ENCODE measurements at regions not wholly inside any gene's neighbourhood (a gene's known extent, or its start where the extent isn't known, plus 50 kb on each side); places are given as distances from the start of the nearest gene placed in this dataset.

- ATAC-seq (ENCODE audit: low FRiP score) (no peak), DNase-seq (ENCODE audit: low spot score) (no peak)
- TF ChIP-seq CTCF (IDR thresholded peaks at IDR 0.05): no peak
Measured at GRCh38 chr5:141800617-141801016, 77.6 kb downstream of the PCDH1 start.

- TF ChIP-seq CTCF (IDR thresholded peaks at IDR 0.05): no peak
- DNase-seq (ENCODE audit: low spot score) (no peak), ATAC-seq (ENCODE audit: low FRiP score) (no peak)
Measured at GRCh38 chr5:141799507-141800167, 78.6 kb downstream of the PCDH1 start.

GRCh38 chr5:141797425-141797824 lies 80.8 kb downstream of the PCDH1 start:
- no peak for TF ChIP-seq CTCF (IDR thresholded peaks at IDR 0.05)
- no peak for DNase-seq (ENCODE audit: low spot score)
- no peak for ATAC-seq (ENCODE audit: low FRiP score)

GRCh38 chr5:141795421-141795820 lies 82.8 kb downstream of the PCDH1 start:
- no peak for ATAC-seq (ENCODE audit: low FRiP score)
- TF ChIP-seq CTCF (IDR thresholded peaks at IDR 0.05): no peak
- DNase-seq (ENCODE audit: low spot score): no peak

- TF ChIP-seq CTCF (IDR thresholded peaks at IDR 0.05): no peak
- DNase-seq (ENCODE audit: low spot score) (no peak), ATAC-seq (ENCODE audit: low FRiP score) (no peak)
Measured at GRCh38 chr5:141793881-141794280, 84.3 kb downstream of the PCDH1 start.

- no peak for TF ChIP-seq CTCF (IDR thresholded peaks at IDR 0.05)
- ATAC-seq (ENCODE audit: low FRiP score): no peak
- DNase-seq (ENCODE audit: low spot score): no peak
Measured at GRCh38 chr5:141793403-141793802, 84.8 kb downstream of the PCDH1 start.

- no peak for TF ChIP-seq CTCF (IDR thresholded peaks at IDR 0.05)
- ATAC-seq (ENCODE audit: low FRiP score): no peak
- DNase-seq (ENCODE audit: low spot score): no peak
Measured at GRCh38 chr5:141790630-141791029, 87.6 kb downstream of the PCDH1 start.
